OCI-LY7 (cell line): ENCODE measurements at regions not wholly inside any gene's neighbourhood (a gene's known extent, or its start where the extent isn't known, plus 50 kb on each side); places are given as distances from the start of the nearest gene placed in this dataset.

Experiments used
- BruUV-seq: library from RNA; stranded (reverse); fragments of 400-500 nt; replicated peaks from 2 replicates; lab custom pipeline; 2021; lab: Mats Ljungman, UMichigan
- CTCF ChIA-PET: fragments of 300-600 bp; sonication (Branson Sonifier 250); formaldehyde crosslinking; loops from one replicate; lab custom pipeline; 2022; ENCODE audit warnings: antibody characterized with exemption; ENCODE audit not compliant: unreplicated experiment; lab: Charles Lee
- POLR2A ChIA-PET: fragments of 300-600 bp; sonication (Branson Sonifier 250); formaldehyde crosslinking; loops from one replicate; lab custom pipeline; 2022; ENCODE audit warnings: antibody characterized with exemption; lab: Charles Lee
- DNase-seq: peaks from one replicate; pipeline ENCODE4 v3.0.0-alpha.2; 2015; ENCODE audit warnings: low spot score
- H2AFZ ChIP-seq: fragments of 200-600 bp; sonication (generic), shearing (Covaris generic); 2 replicates; pipeline ENCODE4 v1.6.1; 2014; ENCODE audit warnings: mild to moderate bottlenecking, antibody characterized with exemption, low read length, moderate library complexity
- H3K27ac ChIP-seq: fragments of 200-600 bp; sonication (generic); 2 replicates; pipeline ENCODE4 v1.5.1; 2014; ENCODE audit warnings: mixed run types, low read depth, mild to moderate bottlenecking, moderate library complexity, low read length, inconsistent platforms; ENCODE audit not compliant: poor library complexity, severe bottlenecking
- H3K36me3 ChIP-seq: fragments of 200-600 bp; sonication (generic); 2 replicates; pipeline ENCODE4 v1.6.1; 2014; ENCODE audit warnings: mild to moderate bottlenecking, antibody characterized with exemption, low read length, moderate library complexity, mixed read lengths; ENCODE audit not compliant: insufficient read depth
- H3K4me1 ChIP-seq: fragments of 200-600 bp; sonication (generic); 2 replicates; pipeline ENCODE4 v1.5.1; 2014; ENCODE audit warnings: mild to moderate bottlenecking, low read length; ENCODE audit not compliant: insufficient read depth, poor library complexity, severe bottlenecking
- H3K4me2 ChIP-seq: fragments of 200-600 bp; sonication (generic); 2 replicates; pipeline ENCODE4 v1.6.1; 2014; ENCODE audit warnings: mild to moderate bottlenecking, low read length
- H3K4me3 ChIP-seq: fragments of 200-600 bp; sonication (generic); 2 replicates; pipeline ENCODE4 v1.5.1; 2014; ENCODE audit warnings: mild to moderate bottlenecking, low read depth, low read length; ENCODE audit not compliant: poor library complexity, severe bottlenecking
- H3K79me2 ChIP-seq: fragments of 200-600 bp; sonication (generic); 2 replicates; pipeline ENCODE4 v1.6.1; 2016; ENCODE audit warnings: low read depth, mild to moderate bottlenecking, low read length, moderate library complexity, mixed read lengths; ENCODE audit not compliant: insufficient read depth
- H3K9me2 ChIP-seq: fragments of 200-600 bp; sonication (generic); 2 replicates; pipeline ENCODE4 v1.6.1; 2016; ENCODE audit warnings: mild to moderate bottlenecking, low read length, mixed read lengths; ENCODE audit not compliant: insufficient read depth
- H3K9me3 ChIP-seq: fragments of 200-600 bp; sonication (generic); 2 replicates; pipeline ENCODE4 v1.6.1; 2014; ENCODE audit warnings: mild to moderate bottlenecking, mixed run types, low read length, mixed read lengths
- H4K20me1 ChIP-seq: fragments of 200-600 bp; sonication (generic); 2 replicates; pipeline ENCODE4 v1.6.1; 2014; ENCODE audit warnings: mild to moderate bottlenecking, antibody characterized with exemption, low read length, moderate library complexity, mixed read lengths; ENCODE audit not compliant: insufficient read depth
- EZH2phosphoT487 ChIP-seq: fragments of 200-600 bp; sonication (generic); IDR thresholded peaks from 2 replicates; pipeline ENCODE4 v1.6.1; 2018; ENCODE audit warnings: low read depth, borderline replicate concordance, mild to moderate bottlenecking, mixed run types, antibody characterized with exemption, low read length, moderate library complexity, mixed read lengths
- intact Hi-C: fragments of 100-400 bp; cut with micrococcal nuclease; formaldehyde crosslinking; loops from one replicate; pipeline ENCODE4 v1.10.0; 2022; ENCODE audit not compliant: unreplicated experiment
- TF ChIP-seq, protein P1 (sequence below): fragments of 200-600 bp; sonication (generic); conservative IDR thresholded peaks from 2 replicates; pipeline ENCODE4 v1.5.1; 2014; ENCODE audit warnings: mild to moderate bottlenecking, antibody characterized with exemption, low read length, moderate library complexity, mixed read lengths

DNA sequence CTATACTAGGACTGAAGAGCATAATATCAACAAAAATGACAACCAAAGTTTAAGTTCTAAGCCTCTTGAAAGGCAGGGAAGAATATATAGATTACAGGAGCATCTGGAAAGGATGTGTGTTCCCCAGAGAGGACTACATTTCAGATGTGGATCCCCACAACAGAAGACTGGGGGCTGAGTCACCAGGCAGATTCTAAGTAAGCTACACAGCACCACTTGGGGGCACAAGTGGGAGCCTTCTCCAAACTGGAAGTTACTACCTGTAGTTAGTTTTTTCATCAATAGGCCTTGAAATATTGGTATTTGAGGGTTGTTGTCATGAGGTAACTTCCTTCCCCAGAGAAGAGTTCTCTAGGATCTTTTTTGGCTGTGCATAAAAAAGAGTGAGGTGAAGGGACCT lies 836.1 kb downstream of the NLGN4Y start:
- intact Hi-C loops = loop anchor here (10.0 kb wide), 1 partner anchor 214 kb away; no protein-coding TSS in a partner anchor
- Histone ChIP-seq H2AFZ (0 out of 2 replicates have a peak overlapping the region, but pooled peaks have one; percentile 14), H3K9me2 (no peaks in the 10 kb centered on the region), H3K4me1 (peaks cover 12% of the 10 kb centered on the region), H4K20me1 (no peaks in the 10 kb centered on the region), H3K27ac (no peak overlapping the region), H3K4me2 (no peak overlapping the region), H3K79me2 (no peaks in the 10 kb centered on the region), H3K4me3 (no peak overlapping the region), H3K9me3 (no peaks in the 10 kb centered on the region), H3K36me3 (no peaks in the 10 kb centered on the region)
- TF ChIP-seq EZH2phosphoT487 = no peak
- TF ChIP-seq, protein P1, sequence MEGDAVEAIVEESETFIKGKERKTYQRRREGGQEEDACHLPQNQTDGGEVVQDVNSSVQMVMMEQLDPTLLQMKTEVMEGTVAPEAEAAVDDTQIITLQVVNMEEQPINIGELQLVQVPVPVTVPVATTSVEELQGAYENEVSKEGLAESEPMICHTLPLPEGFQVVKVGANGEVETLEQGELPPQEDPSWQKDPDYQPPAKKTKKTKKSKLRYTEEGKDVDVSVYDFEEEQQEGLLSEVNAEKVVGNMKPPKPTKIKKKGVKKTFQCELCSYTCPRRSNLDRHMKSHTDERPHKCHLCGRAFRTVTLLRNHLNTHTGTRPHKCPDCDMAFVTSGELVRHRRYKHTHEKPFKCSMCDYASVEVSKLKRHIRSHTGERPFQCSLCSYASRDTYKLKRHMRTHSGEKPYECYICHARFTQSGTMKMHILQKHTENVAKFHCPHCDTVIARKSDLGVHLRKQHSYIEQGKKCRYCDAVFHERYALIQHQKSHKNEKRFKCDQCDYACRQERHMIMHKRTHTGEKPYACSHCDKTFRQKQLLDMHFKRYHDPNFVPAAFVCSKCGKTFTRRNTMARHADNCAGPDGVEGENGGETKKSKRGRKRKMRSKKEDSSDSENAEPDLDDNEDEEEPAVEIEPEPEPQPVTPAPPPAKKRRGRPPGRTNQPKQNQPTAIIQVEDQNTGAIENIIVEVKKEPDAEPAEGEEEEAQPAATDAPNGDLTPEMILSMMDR = peak; percentile 54
- ChIA-PET POLR2A (no interaction called here), CTCF (interaction anchor here (0.6 kb wide), 1 partner anchor 264 kb away, joined by 3 read pairs; no protein-coding TSS in a partner anchor)
- DNase-seq = peak; percentile 28
- BruUV-seq = no TSS peak

DNA sequence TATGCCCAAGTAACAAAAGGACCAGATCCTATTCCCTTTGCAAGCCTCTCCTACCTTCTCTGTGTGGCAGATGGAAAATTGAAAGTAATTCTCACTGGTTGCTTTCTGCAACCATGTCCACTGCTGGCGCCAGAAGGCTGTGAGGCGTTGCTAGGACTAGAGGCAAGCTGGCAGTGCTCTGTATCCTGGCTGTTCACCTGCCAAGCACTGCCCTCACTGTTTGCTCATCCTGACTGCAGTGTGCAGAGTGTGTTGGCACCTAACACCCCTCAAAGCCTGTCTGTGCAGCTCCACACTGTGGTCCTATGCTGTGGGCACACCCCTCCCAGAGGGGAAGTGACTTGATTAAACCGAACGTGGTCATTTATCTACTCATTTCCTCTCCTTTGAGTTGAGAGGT lies 840.7 kb downstream of the NLGN4Y start:
- intact Hi-C loops = loop anchor here (10.0 kb wide), 1 partner anchor 210 kb away; no protein-coding TSS in a partner anchor
- no peak overlapping the region for H3K4me3 ChIP-seq
- H2AFZ ChIP-seq = no peak overlapping the region
- H3K4me2 ChIP-seq = no peak overlapping the region
- no peaks in the 10 kb centered on the region for H3K79me2 ChIP-seq
- TF ChIP-seq, protein P1 = no peak
- TF ChIP-seq EZH2phosphoT487 = no peak
- POLR2A ChIA-PET = no interaction called here
- CTCF ChIA-PET = no interaction called here
- no peaks in the 10 kb centered on the region for H3K36me3 ChIP-seq
- H3K27ac ChIP-seq = no peak overlapping the region
- H3K9me2 ChIP-seq = no peaks in the 10 kb centered on the region
- H4K20me1 ChIP-seq = no peaks in the 10 kb centered on the region
- no peaks in the 10 kb centered on the region for H3K9me3 ChIP-seq
- peak; percentile 1 for DNase-seq
- H3K4me1 ChIP-seq = peaks cover 5% of the 10 kb centered on the region
- no TSS peak for BruUV-seq

DNA sequence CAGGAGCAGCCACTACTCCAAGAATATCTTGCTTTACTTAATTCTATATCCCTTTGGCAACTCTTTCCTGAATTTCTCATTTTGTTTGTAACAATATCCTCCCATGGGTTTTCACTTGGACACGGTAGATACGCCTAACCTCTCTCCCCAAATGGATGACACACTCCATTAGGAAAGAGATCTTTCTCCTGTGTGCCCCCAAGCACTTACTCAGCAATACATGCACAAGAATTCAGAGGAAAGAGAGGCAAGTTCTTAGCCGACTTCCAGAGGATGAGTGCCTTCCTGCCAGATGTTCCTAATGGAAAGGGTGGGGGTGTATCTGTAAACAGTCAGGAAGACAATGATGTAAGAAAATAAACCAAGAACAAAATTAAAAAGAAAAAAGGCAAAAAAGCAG lies 844.5 kb downstream of the NLGN4Y start:
- intact Hi-C loops = loop anchor here (10.0 kb wide), 1 partner anchor 206 kb away; no protein-coding TSS in a partner anchor
- POLR2A ChIA-PET = no interaction called here

More for the DNA sequence above, 844.5 kb downstream of the NLGN4Y start:
- no TSS peak for BruUV-seq
- Histone ChIP-seq H3K9me3 (no peaks in the 10 kb centered on the region), H2AFZ (no peak overlapping the region), H3K79me2 (no peaks in the 10 kb centered on the region), H3K9me2 (no peaks in the 10 kb centered on the region), H3K36me3 (no peaks in the 10 kb centered on the region), H3K4me3 (no peak overlapping the region), H3K4me1 (no peaks in the 10 kb centered on the region), H4K20me1 (no peaks in the 10 kb centered on the region), H3K4me2 (no peak overlapping the region), H3K27ac (no peak overlapping the region)
- CTCF ChIA-PET = no interaction called here
- TF ChIP-seq, protein P1 = no peak
- TF ChIP-seq EZH2phosphoT487 = no peak
- no peak for DNase-seq
